Gastrocnemius medialis (tissue), 4 donors: ENCODE measurements at regions not wholly inside any gene's neighbourhood (a gene's known extent, or its start where the extent isn't known, plus 50 kb on each side); places are given as distances from the start of the nearest gene placed in this dataset.

Experiments used
- ATAC-seq, 2 donors: fragments of 150-250 bp; one replicate each; pipeline ENCODE4 v1.9.1; 2016
- DNase-seq, 2 donors: peaks; one replicate each; pipeline ENCODE4 v3.0.0-alpha.2; 2019
- H3K27ac ChIP-seq, 4 donors: fragments of 200-600 bp; sonication (generic); 1 replicate in 1 of 4; 2 replicates in 3 of 4; pipeline ENCODE4 v1.5.1; 2016 to 2018; ENCODE audit warnings: mild to moderate bottlenecking in 2 of 4, moderate library complexity in 1 of 4
- H3K27me3 ChIP-seq, 3 donors: fragments of 200-600 bp; sonication (generic) in 2 of 3; 1 replicate in 1 of 3; 2 replicates in 2 of 3; pipeline versions ENCODE4 v1.5.1 to v1.6.0; 2016 to 2019; ENCODE audit warnings: mild to moderate bottlenecking in 1 of 3, moderate library complexity in 1 of 3
- H3K36me3 ChIP-seq, 2 donors: fragments of 200-600 bp; sonication (generic) in 1 of 2; one replicate each; pipeline ENCODE4 v1.5.1; 2017 to 2018
- H3K4me1 ChIP-seq, 2 donors: fragments of 200-600 bp; sonication (generic) in 1 of 2; one replicate each; pipeline ENCODE4 v1.5.1; 2016 to 2017; ENCODE audit warnings: mild to moderate bottlenecking in 2 of 2
- H3K4me3 ChIP-seq, 4 donors: fragments of 200-600 bp; sonication (generic) in 3 of 4; 1 replicate in 1 of 4; 2 replicates in 3 of 4; pipeline ENCODE4 v1.5.1; 2016 to 2019; ENCODE audit warnings: mild to moderate bottlenecking in 2 of 4
- H3K9me3 ChIP-seq, 3 donors: fragments of 200-600 bp; sonication (generic) in 2 of 3; 1 replicate in 1 of 3; 2 replicates in 2 of 3; pipeline ENCODE4 v1.5.1; 2016 to 2019
- POLR2A ChIP-seq, 2 donors: fragments of 450-650 bp; IDR thresholded peaks; one replicate each; pipeline ENCODE4 v1.6.1; 2017; ENCODE audit warnings: antibody characterized with exemption in 2 of 2, mild to moderate bottlenecking in 2 of 2, moderate library complexity in 2 of 2
- in situ Hi-C, 4 donors: fragments of 200-750 bp; cut with MboI; loops; one replicate each; pipeline versions ENCODE4 v1.15.0 to v1.8.0; 2017; ENCODE audit warnings: low sequenced_read_pairs in 4 of 4
- intact Hi-C: fragments of 100-400 bp; cut with DNase I; formaldehyde crosslinking; loops from one replicate; pipeline ENCODE4 v1.15.1; 2023; ENCODE audit warnings: low total_unique reads
- TF ChIP-seq, protein P1 (sequence below), 5 experiments: fragments of 450-650 bp in 3 of 5; fragments of 200-600 bp in 2 of 5; sonication (generic) in 2 of 5; IDR thresholded peaks in 4 of 5; conservative IDR thresholded peaks in 1 of 5; 1 replicate in 4 of 5; 2 replicates in 1 of 5; pipeline ENCODE4 v1.5.1; 2016 to 2019; ENCODE audit warnings: antibody characterized with exemption in 5 of 5, mild to moderate bottlenecking in 3 of 5, moderate library complexity in 3 of 5

DNA sequence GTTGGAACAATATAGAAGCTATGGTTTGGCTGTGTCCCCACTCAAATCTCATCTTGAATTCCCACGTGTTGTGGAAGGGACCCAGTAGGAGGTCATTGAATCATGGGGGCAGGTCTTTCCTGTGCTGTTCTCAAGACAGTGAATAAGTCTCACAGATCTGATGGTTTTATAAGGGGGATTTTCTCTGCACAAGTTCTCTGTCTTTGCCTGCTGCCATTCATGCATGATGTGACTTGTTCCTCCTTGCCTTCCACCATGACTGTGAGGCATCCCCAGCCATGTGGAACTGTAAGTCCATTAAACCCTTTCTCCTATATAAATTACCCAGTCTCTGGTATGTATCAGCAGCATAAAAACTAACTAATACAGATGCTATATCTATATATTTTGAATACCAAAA is 135.2 kb upstream of the EDNRA start:
- no peaks in the 10 kb centered on the region for H3K36me3 ChIP-seq
- no peak overlapping the region for H3K27ac ChIP-seq
- in situ Hi-C loops: no loop called here
- H3K4me1 ChIP-seq: no peaks in the 10 kb centered on the region
- ATAC-seq (no peak), DNase-seq (no peak)
- H3K27me3 ChIP-seq: no peaks in the 10 kb centered on the region
- H3K9me3 ChIP-seq: no peaks in the 10 kb centered on the region
- TF ChIP-seq, protein P1, sequence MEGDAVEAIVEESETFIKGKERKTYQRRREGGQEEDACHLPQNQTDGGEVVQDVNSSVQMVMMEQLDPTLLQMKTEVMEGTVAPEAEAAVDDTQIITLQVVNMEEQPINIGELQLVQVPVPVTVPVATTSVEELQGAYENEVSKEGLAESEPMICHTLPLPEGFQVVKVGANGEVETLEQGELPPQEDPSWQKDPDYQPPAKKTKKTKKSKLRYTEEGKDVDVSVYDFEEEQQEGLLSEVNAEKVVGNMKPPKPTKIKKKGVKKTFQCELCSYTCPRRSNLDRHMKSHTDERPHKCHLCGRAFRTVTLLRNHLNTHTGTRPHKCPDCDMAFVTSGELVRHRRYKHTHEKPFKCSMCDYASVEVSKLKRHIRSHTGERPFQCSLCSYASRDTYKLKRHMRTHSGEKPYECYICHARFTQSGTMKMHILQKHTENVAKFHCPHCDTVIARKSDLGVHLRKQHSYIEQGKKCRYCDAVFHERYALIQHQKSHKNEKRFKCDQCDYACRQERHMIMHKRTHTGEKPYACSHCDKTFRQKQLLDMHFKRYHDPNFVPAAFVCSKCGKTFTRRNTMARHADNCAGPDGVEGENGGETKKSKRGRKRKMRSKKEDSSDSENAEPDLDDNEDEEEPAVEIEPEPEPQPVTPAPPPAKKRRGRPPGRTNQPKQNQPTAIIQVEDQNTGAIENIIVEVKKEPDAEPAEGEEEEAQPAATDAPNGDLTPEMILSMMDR (IDR thresholded peaks at IDR 0.05 in 4 of 5, conservative IDR thresholded peaks at IDR 0.05 in 1 of 5): no peak
- TF ChIP-seq POLR2A (IDR thresholded peaks at IDR 0.05): no peak
- intact Hi-C loops: no loop called here
- H3K4me3 ChIP-seq: no peak overlapping the region

DNA sequence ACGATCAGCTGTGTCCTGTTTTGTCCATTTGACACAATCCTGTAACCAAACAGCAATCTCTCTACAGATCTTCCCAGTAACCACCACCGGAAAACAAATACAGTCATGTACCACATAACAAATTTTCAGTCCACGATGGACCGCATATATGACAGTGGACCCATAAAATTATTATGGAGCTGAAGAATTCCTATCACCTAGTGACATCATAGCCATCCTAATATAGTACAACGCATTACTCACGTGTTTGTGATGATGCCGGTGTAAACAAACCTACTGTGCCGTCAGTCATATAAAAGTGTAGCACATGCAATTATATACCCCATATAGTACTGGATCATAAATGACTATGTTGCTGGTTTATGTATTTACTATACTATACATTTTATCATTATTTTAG is 133.7 kb upstream of the EDNRA start:
- H3K27ac ChIP-seq: no peak overlapping the region
- H3K27me3 ChIP-seq: no peaks in the 10 kb centered on the region
- TF ChIP-seq POLR2A (IDR thresholded peaks at IDR 0.05): no peak
- TF ChIP-seq, protein P1 (IDR thresholded peaks at IDR 0.05 in 4 of 5, conservative IDR thresholded peaks at IDR 0.05 in 1 of 5): no peak
- H3K36me3 ChIP-seq: no peaks in the 10 kb centered on the region
- in situ Hi-C loops (no loop called here), intact Hi-C loops (no loop called here)
- no peaks in the 10 kb centered on the region for H3K9me3 ChIP-seq
- H3K4me3 ChIP-seq: no peak overlapping the region
- DNase-seq: no peak
- no peaks in the 10 kb centered on the region for H3K4me1 ChIP-seq
- no peak for ATAC-seq

DNA sequence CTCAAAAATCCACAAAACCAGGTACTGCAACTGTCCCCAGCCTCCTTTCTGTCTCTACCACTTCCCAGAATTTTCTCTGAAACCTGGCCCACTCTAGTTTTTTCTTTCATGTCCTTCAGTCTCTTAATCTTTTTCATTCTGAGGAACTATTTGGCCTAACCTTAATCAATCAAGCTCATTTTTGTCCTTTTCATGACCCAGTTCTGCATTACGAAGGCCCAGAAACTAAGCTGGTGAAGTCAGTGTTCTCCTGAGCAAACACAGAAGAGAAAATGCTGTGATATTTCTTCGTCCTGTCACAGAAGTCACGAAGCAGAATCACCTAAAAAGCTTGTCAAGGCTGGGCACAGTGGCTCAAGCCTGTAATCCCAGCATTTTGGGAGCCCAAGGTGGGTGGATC is 131.7 kb upstream of the EDNRA start:
- Histone ChIP-seq H3K4me1 (no peaks in the 10 kb centered on the region), H3K36me3 (no peaks in the 10 kb centered on the region), H3K27me3 (no peaks in the 10 kb centered on the region), H3K4me3 (no peak overlapping the region), H3K27ac (no peak overlapping the region), H3K9me3 (no peaks in the 10 kb centered on the region)
- DNase-seq: no peak
- intact Hi-C loops (no loop called here), in situ Hi-C loops (no loop called here)
- TF ChIP-seq, protein P1 (IDR thresholded peaks at IDR 0.05 in 4 of 5, conservative IDR thresholded peaks at IDR 0.05 in 1 of 5): no peak
- TF ChIP-seq POLR2A (IDR thresholded peaks at IDR 0.05): no peak
- no peak for ATAC-seq

DNA sequence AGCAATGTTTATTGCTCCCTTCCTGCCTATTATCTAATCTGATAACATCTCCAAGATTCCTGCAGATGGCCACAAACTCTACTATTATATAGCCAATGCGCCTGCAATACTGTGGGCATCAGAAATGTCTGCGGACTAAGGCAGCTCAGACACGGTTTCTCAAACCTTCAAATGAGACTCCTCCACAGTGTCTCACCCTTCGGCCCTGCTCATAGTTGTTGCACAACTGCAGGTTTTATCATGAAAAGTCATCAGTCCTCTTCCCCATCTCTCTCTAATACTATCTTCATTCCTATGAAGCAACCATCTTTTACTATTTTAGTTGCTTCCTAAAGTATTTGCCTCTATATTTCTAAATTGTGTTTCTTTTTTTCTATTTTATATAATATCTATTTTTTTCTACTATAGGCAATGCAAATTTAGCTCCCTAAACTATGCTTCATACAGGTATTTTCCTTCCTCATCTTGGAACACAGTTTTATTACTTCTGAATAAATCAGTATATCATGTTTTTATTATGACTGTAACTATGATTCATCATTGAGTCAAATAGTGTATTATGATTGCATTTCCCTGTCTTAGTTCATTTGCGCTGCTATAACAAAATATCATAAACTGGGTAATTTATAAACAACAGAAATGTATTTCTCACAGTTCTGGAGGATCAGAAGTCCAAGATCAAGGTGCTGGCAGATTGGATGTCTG is 129.7 kb upstream of the EDNRA start:
- intact Hi-C loops: no loop called here

More for the DNA sequence above, 129.7 kb upstream of the EDNRA start:
- in situ Hi-C loops: no loop called here
- Histone ChIP-seq H3K4me3 (no peak overlapping the region), H3K27me3 (no peaks in the 10 kb centered on the region), H3K4me1 (no peaks in the 10 kb centered on the region), H3K9me3 (no peaks in the 10 kb centered on the region), H3K36me3 (no peaks in the 10 kb centered on the region), H3K27ac (no peak overlapping the region)
- ATAC-seq: no peak
- TF ChIP-seq, protein P1 (IDR thresholded peaks at IDR 0.05 in 4 of 5, conservative IDR thresholded peaks at IDR 0.05 in 1 of 5): no peak
- no peak for TF ChIP-seq POLR2A (IDR thresholded peaks at IDR 0.05)
- no peak for DNase-seq
